Islet of Langerhans (tissue), 1 donor: ENCODE measurements at regions not wholly inside any gene's neighbourhood (a gene's known extent, or its start where the extent isn't known, plus 50 kb on each side); places are given as distances from the start of the nearest gene placed in this dataset.

Experiments
- FAIRE-seq: peaks from one replicate; lab custom pipeline; 2011; peaks lifted over from hg19 to GRCh38; lab: Jason Lieb, UNC

DNA sequence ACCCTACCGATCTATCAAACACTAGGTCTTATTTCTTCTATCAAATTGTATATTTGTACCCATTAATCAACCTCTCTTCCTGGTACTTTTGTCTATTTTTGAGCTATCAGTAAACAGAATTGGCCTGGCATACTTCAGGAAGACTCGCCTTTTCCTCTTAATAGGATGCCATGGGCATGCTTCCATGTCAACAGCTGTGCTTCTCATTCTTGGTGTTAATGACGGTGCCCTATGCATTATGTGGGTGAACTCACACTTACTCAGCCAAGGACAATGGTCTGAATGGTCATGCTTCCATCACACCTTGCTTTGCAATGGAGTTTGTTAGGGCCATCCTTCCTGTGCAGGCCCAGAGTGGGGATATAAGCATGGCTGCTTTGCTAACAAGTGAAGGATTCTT lies 521.8 kb downstream of the MIAT start:
- FAIRE-seq, result no peak

GRCh38 chr22:27181537-27181936 lies 524.1 kb downstream of the MIAT start:
- no peak for FAIRE-seq

DNA sequence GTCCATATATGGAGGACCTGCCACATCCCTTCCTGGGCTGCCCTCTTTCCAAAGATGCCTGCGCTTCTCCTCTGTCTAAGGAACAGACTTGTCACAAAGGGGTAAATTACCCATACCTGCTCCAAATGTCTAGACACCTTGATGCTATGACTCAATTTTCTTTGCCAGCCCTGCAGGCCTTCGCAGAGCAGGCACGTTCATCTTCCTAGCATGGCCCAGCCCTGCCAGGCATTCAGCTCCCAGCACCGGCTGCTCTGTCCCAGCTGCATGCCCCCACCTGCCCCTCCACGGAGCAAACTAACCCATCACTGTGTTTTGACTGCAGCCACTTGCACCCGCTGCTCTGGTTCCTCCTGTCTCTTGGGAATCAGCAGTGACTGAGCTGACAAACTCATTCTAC lies 526.1 kb downstream of the MIAT start:
- FAIRE-seq, result no peak

GRCh38 chr22:27185099-27185709 lies 527.8 kb downstream of the MIAT start:
- FAIRE-seq, result no peak

- no peak for FAIRE-seq
Observed at GRCh38 chr22:27185760-27186302, 528.4 kb downstream of the MIAT start.

DNA sequence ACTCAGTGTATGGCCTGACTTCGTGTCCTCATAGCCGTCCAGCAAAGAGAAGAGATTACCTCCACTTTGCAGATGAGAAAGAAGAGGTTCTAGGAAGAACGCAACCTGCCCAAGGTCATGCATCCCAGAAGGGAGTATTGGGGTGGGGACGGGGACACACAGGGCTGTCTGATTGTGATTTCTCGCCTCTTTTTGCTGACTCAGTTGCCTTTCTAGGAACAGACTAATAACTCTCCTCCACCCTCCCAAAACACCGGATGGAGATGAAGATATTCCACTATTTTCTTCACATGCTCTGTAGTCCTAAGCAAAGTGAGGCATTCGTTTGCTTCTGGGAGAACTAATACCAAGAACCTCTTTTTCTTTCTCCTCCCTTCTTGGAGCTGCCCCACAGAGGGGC lies 529.3 kb downstream of the MIAT start:
- no peak for FAIRE-seq

DNA sequence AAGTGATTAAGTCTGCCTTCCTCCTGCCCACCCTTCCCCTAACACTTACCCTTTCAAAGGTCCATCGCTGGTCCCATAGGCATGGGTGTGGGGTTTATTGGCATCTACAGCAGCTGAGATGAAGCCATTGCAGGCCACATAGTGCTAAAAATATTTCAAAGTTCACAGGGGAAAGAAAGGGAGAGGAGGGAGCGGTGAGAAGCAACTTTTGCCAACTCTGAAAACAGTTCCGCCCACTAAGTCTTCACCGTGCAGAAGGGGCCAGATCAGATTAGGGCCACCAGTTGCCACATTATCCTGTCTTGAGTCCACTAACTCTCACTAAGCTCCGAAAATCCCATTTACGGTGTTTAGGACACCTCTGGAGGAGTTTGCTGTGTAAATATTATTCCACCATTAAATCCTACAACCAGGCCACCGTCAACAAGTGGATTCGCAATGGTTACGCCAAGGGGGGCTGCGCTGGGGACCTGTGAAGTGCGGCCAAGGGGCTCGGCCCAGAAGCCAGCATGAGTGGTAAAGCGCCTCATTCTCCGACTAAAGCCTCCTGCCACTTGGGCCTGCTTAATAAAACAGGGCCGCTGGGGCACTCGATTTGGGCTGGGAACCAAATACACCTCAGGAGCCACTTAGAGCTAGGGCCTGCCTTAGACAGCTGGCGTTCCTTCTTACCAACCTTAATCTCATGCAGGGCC lies 534.9 kb downstream of the MIAT start:
- FAIRE-seq, result no peak

DNA sequence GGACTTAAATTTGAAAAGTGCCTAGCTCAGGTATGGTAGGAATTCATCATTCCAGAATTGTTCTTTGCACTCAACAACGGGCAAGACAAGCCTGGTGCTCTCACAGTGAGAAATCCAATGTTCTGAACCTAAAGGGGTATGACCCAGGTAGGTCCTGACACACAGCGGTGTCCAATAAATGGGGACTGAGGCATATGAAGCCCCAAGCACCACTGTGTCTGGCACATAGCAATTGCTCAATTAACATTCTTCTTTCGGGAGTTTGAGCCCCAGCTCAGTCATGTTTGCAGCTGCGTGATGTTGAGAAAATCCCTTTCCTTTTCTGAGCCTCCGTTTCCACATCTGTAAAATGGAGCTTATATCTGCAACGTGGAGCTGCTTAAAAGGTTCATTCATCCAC lies 535.8 kb downstream of the MIAT start:
- FAIRE-seq, result no peak

- FAIRE-seq, result no peak
Observed at GRCh38 chr22:27193636-27194035, 536.2 kb downstream of the MIAT start.

DNA sequence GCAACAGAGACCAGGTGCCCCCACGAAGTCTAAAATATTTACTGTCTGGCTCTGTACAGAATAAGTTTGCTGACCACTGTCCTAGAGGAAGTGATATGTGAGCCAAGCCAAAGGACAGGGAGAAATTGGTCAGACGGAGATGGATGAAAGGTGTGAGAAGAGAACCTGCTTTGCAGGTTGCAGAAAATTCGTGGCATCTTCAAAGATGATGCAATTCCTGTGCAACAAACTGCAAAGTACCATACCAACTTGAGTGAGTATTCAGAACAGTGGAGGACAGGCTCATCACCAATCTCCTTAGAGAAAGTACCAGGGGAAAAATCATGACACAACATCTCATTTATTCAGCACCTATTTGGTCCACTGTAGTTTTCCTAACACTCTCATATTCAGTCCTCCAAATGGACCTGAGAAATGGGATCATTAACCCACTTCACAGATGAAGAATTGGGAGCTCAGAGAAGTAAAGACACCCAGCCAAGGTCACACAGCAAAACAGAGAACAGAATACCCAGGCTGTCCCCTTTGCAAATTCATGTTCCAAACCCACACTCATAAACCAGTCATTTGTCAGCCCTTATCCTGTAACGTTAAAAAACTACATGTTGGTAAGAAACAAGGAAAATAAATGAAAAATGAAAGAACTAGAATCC lies 536.8 kb downstream of the MIAT start:
- no peak for FAIRE-seq

GRCh38 chr22:27195094-27195493 lies 537.7 kb downstream of the MIAT start:
- no peak for FAIRE-seq

DNA sequence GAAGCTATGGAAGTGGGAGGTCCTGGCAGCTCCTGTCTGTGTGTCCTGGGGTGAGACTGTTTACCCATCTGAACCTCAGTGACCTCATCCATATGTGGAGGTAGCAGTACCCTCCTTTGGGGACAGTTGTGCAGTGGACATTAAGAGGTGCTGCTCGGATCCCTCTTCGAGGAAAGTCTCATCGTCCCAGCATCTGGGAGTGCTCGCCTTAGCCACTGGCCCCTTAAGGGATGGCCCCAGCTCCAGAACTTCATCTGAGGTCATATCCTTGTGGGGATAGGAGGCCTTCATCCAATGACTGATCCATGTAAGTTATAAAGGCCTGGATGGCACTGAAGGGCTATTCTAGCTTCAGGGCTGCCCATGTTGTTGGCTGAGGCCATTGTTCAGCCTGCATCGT lies 538.1 kb downstream of the MIAT start:
- no peak for FAIRE-seq

DNA sequence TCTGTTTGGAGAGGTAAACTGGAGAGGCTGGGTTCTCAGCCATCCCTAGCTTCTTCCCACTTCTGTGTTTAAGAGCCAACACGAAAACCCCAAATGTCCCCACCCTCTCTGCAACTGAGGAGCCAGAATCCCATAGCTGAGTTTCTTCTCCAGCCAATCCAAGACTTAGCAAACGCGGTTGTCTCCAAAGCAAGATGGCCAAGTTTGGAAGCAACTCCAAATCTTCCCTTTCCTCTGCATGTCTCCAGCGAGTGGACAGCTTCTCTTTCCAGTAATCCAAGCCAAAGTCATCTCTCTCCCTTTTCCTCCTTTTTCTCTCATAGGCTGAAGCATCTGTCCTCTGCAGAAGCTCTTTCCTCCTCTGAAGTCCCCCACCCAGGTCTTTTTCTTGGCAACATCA lies 539.2 kb downstream of the MIAT start:
- FAIRE-seq, result no peak

DNA sequence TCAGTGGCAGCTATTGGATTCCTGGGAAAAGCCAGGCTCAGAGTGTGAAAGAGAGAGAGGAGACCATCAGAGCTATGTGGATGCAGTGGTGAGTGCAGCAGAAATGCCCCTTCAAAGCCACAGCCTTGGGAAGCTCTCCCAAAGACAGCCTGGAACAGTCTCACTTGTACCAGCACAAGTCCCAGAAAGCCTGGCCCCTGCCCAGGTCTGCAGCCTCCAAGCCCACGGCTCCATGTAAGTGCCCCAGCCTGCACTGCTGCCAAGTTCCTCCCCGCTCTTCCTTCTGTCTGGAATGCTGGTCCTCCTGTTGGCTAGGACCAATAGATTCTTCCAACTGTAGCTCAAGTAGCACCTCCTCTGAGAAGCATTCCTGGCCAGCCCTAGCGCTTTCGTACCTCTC lies 539.7 kb downstream of the MIAT start:
- no peak for FAIRE-seq

DNA sequence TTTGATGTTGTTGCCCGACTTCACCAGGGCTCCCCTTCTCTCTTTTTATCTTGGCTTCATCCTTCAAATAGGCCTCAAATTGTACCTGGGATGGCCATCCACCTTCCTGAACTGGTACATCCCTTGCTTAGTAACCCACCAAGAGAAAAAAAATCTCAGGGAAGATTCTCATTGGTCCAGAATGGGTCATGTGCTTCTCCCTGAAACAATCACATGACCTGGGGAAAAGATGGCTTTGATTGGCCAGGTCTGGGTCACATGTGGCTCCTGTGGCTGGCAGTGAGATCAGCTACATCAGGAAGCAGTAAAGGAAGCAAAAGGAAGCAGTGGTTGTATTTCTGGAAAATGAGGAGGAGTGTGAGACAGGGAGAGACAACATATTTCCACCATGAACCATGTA lies 540.2 kb downstream of the MIAT start:
- FAIRE-seq, result no peak

DNA sequence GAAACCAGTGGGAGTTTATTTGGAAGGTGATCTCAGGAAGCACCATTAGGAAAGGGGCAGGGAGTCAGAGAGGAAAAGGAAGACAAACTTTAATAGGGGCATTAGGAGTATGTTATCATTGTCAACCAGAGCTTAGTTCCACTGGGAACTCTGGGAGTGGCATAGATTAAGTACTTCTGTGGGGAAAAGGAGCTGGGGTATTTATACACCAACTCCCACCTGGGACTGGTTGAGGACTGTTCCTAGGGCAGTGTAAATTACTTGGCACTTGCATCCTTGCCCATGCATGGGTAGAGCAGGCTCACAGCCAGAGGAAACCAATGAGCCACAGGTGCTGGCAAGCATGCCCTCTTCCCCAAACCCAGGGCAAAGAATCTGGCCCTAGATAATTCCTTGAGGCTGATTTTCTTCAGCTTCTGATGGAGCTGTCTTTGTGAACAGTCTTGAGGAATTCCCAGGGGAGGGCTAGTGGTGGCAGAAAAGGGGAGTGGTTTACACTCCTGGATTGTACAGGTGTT lies 541.2 kb downstream of the MIAT start:
- no peak for FAIRE-seq

GRCh38 chr22:27199354-27199753 lies 542.0 kb downstream of the MIAT start:
- FAIRE-seq, result no peak

DNA sequence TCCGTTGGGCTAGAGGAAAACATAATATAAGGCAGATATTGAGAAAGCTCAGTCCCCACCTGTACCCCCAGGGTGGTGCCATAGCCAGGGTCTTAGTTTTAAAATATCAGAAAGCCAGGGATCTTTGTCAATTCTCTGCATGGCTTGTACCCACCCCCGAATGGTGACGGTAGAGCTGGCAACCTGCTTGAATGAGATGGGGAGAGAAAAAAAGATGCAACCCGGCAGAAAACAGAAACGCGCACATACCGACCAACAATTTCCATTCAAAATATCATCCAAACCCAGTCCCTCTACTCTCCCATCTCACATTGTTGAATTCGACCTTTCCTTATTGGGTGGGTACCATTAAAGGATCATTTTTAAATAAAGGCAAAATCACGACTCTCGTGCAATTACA lies 543.9 kb downstream of the MIAT start:
- FAIRE-seq, result no peak

DNA sequence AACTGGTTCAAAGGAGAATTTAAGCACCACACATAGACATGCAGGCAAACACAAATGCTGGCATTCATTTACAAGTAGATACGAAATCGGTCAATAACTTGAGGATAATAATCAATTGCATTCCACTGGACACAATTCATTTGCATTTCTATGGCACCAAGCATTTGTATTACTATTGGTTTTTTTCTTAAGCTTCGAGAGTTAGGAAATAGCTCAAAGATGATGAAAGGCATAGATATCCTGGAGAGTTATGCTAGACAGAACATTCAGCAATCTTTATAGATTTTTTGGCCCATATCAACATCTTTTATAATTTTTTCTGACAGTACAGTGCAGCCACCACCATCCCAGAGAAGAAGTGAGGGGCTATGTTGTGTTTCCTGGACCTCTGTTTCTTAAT lies 544.4 kb downstream of the MIAT start:
- no peak for FAIRE-seq

GRCh38 chr22:27203276-27203660 lies 545.9 kb downstream of the MIAT start:
- FAIRE-seq, result no peak

DNA sequence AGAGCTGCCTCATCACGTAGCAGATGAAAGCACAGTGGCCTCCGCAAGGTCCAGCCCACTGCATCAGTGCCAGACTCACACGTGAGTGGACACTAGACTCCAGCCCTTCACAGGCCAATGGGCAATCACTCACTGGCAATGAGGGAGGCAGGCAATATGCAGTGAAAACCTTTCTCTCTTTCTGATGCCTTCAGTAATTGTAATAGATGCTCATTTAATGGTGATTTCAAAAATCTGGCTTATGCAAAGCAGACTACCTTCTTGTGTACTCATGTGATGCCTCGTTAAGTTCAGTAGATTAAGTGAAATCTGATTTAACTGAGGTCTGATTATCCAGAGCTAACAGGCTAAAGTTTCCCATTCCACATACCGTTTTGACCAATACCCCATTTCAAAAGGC lies 546.9 kb downstream of the MIAT start:
- no peak for FAIRE-seq

GRCh38 chr22:27204817-27205216 lies 547.4 kb downstream of the MIAT start:
- FAIRE-seq, result no peak
